ENCODE measurements at regions not wholly inside any gene's neighbourhood (a gene's known extent, or its start where the extent isn't known, plus 50 kb on each side); places are given as distances from the start of the nearest gene placed in this dataset.
A peak's percentile ranks its signal among the peaks of the same experiment; 100 is the strongest.

- 45% methylated on average over 10 of the region's 16 CpGs for WGBS (ENCODE audit: insufficient coverage)
- Histone ChIP-seq H3K9me3 (replicated peaks; ENCODE audit: control insufficient read depth, low read depth, low read length) (no peaks in the 10 kb centered on the region), H3K36me3 (ENCODE audit: control insufficient read depth, insufficient read depth, low read length) (no peaks in the 10 kb centered on the region), H3K4me1 (ENCODE audit: control insufficient read depth, insufficient read depth, low read length) (peaks cover 49% of the 10 kb centered on the region), H3K27me3 (ENCODE audit: control insufficient read depth, insufficient read depth, low read length) (no peaks in the 10 kb centered on the region), H3K4me3 (ENCODE audit: low read length) (no peak overlapping the region), H3K27ac (ENCODE audit: low read length) (peak overlapping the region; percentile 84)
- peak; percentile 96 for DNase-seq
These were observed 102.3 kb downstream of the LIPG start for GRCh38 chr18:49663899-49664890.

DNA sequence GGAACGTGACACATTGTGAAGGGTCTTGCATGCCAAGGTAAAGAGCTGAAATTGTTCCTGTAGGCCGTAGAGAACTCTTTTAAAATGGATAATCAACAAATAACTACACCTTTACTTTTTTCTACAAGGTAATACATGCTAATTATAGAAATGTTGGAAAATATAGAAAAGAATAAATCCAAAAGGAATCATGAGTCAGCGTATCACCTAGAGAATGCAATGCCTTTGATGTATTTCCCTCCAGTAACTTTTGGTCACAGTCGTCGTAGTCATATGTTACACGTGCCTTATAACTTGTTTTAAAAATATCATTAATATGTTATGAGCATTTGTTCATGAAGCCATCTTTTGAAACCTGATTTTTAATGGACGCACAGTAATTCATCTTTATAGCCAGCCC lies 100.6 kb downstream of the LIPG start:
- Histone ChIP-seq H3K4me1 (ENCODE audit: control insufficient read depth, insufficient read depth, low read length) (peaks cover 41% of the 10 kb centered on the region), H3K9me3 (replicated peaks; ENCODE audit: control insufficient read depth, low read depth, low read length) (no peaks in the 10 kb centered on the region), H3K27me3 (ENCODE audit: control insufficient read depth, insufficient read depth, low read length) (no peaks in the 10 kb centered on the region), H3K27ac (ENCODE audit: low read length) (no peak overlapping the region), H3K4me3 (ENCODE audit: low read length) (no peak overlapping the region), H3K36me3 (ENCODE audit: control insufficient read depth, insufficient read depth, low read length) (no peaks in the 10 kb centered on the region)
- DNase-seq: no peak
- no CpG with 5 or more reads among the region's 7 CpGs for WGBS (ENCODE audit: insufficient coverage)

- no peaks in the 10 kb centered on the region for H3K27me3 ChIP-seq (ENCODE audit: control insufficient read depth, insufficient read depth, low read length)
- H3K4me3 ChIP-seq (ENCODE audit: low read length): no peak overlapping the region
- no peak for DNase-seq
- peaks cover 17% of the 10 kb centered on the region for H3K4me1 ChIP-seq (ENCODE audit: control insufficient read depth, insufficient read depth, low read length)
- no peak overlapping the region for H3K27ac ChIP-seq (ENCODE audit: low read length)
- 40% methylated on average over 1 of the region's 6 CpGs for WGBS (ENCODE audit: insufficient coverage)
- no peaks in the 10 kb centered on the region for H3K9me3 ChIP-seq (replicated peaks; ENCODE audit: control insufficient read depth, low read depth, low read length)
- H3K36me3 ChIP-seq (ENCODE audit: control insufficient read depth, insufficient read depth, low read length): no peaks in the 10 kb centered on the region
These were observed 97.1 kb downstream of the LIPG start for GRCh38 chr18:49658823-49659404.

DNA sequence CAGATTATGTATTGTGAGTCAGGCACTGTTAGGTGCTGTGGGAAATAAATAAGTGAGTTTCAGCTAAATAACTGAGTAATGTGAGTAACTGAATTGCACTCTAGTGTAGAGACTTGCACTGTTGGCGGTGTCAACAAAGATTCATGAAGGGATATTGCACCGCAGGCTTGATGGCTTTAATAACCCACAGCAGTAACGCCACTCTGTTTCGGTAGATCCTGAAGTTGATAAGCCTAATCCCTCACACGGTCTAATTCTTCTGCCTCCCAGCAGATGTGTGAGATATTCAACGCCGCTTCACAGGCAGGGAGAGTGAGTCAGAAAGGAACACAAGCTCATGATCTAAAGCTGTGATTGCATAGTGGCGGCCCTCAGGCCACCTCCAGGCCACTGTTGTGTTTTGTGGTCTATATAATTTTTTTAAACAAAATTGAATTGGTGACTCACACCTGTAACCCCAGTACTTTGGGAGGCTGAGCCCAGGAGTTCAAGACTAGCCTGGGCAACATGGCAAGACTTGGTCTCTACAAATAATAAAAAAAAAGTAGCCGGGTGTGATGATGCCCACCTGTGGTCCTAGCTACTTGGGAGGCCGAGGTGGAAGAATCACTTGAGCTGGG lies 94.3 kb downstream of the LIPG start:
- peaks cover 12% of the 10 kb centered on the region for H3K4me1 ChIP-seq (ENCODE audit: control insufficient read depth, insufficient read depth, low read length)
- no peaks in the 10 kb centered on the region for H3K9me3 ChIP-seq (replicated peaks; ENCODE audit: control insufficient read depth, low read depth, low read length)
- H3K27me3 ChIP-seq (ENCODE audit: control insufficient read depth, insufficient read depth, low read length): no peaks in the 10 kb centered on the region
- WGBS (ENCODE audit: insufficient coverage): 75% methylated on average over 7 of the region's 10 CpGs
- H3K4me3 ChIP-seq (ENCODE audit: low read length): no peak overlapping the region
- no peak overlapping the region for H3K27ac ChIP-seq (ENCODE audit: low read length)
- DNase-seq: no peak
- no peaks in the 10 kb centered on the region for H3K36me3 ChIP-seq (ENCODE audit: control insufficient read depth, insufficient read depth, low read length)

- H3K4me1 ChIP-seq (ENCODE audit: control insufficient read depth, insufficient read depth, low read length): peaks cover 19% of the 10 kb centered on the region
- DNase-seq: no peak
- no peak overlapping the region for H3K4me3 ChIP-seq (ENCODE audit: low read length)
- no peaks in the 10 kb centered on the region for H3K9me3 ChIP-seq (replicated peaks; ENCODE audit: control insufficient read depth, low read depth, low read length)
- 86% methylated on average over 9 of the region's 13 CpGs for WGBS (ENCODE audit: insufficient coverage)
- H3K27me3 ChIP-seq (ENCODE audit: control insufficient read depth, insufficient read depth, low read length): no peaks in the 10 kb centered on the region
- no peaks in the 10 kb centered on the region for H3K36me3 ChIP-seq (ENCODE audit: control insufficient read depth, insufficient read depth, low read length)
- H3K27ac ChIP-seq (ENCODE audit: low read length): no peak overlapping the region
These were observed 93.6 kb downstream of the LIPG start for GRCh38 chr18:49655266-49656072.

DNA sequence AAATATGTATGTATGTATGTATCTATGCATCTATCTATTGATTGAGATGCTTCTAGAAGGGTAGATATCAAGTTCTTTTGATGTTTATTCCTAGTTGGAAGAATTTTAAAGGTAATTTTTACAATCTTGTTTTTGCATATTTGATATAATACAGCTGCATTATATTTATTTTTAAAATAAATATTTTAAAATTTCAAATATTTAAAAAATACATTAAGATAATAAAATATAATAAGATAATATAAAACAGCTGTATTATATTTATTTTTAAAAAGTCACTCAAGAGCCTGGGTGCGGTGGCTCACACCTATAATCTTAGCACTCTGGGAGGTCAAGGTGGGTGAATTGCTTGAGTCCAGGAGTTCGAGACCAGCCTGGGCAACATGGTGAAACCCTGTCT lies 92.5 kb downstream of the LIPG start:
- no peaks in the 10 kb centered on the region for H3K36me3 ChIP-seq (ENCODE audit: control insufficient read depth, insufficient read depth, low read length)
- no peak overlapping the region for H3K4me3 ChIP-seq (ENCODE audit: low read length)
- DNase-seq: no peak
- H3K27me3 ChIP-seq (ENCODE audit: control insufficient read depth, insufficient read depth, low read length): no peaks in the 10 kb centered on the region
- no peak overlapping the region for H3K27ac ChIP-seq (ENCODE audit: low read length)
- no peaks in the 10 kb centered on the region for H3K9me3 ChIP-seq (replicated peaks; ENCODE audit: control insufficient read depth, low read depth, low read length)
- H3K4me1 ChIP-seq (ENCODE audit: control insufficient read depth, insufficient read depth, low read length): peaks cover 16% of the 10 kb centered on the region
- no CpG with 5 or more reads among the region's 2 CpGs for WGBS (ENCODE audit: insufficient coverage)

GRCh38 chr18:49652881-49653724 lies 91.2 kb downstream of the LIPG start:
- Histone ChIP-seq H3K4me1 (ENCODE audit: control insufficient read depth, insufficient read depth, low read length) (peaks cover 21% of the 10 kb centered on the region), H3K4me3 (ENCODE audit: low read length) (no peak overlapping the region)

DNA sequence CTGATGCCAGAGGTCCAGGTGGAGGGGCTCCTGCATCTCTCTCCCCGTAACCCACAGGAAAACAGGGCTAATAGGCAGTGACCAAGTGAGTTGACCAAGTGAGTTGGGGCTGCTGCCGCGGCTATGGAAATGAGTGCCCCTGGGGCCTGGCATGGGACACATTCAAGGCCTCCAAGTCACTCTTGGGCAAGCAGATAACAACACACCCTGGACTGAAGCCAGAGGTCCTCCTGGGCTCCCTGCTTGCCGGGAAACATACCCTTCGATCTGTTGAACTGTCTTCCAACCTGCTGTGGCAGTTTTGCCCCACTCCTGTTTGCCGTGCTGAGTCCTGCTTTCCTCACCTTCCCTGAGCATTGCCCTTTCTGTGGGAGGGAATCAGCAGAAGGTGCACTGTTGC lies 89.2 kb downstream of the LIPG start:
- Histone ChIP-seq H3K9me3 (replicated peaks; ENCODE audit: control insufficient read depth, low read depth, low read length) (no peaks in the 10 kb centered on the region), H3K4me1 (ENCODE audit: control insufficient read depth, insufficient read depth, low read length) (peaks cover 37% of the 10 kb centered on the region), H3K4me3 (ENCODE audit: low read length) (no peak overlapping the region), H3K36me3 (ENCODE audit: control insufficient read depth, insufficient read depth, low read length) (no peaks in the 10 kb centered on the region), H3K27me3 (ENCODE audit: control insufficient read depth, insufficient read depth, low read length) (no peaks in the 10 kb centered on the region), H3K27ac (ENCODE audit: low read length) (no peak overlapping the region)
- 83% methylated on average over 6 of the region's 6 CpGs for WGBS (ENCODE audit: insufficient coverage)
- DNase-seq: no peak

More at GRCh38 chr18:49652881-49653724, 91.2 kb downstream of the LIPG start:
- Histone ChIP-seq H3K27me3 (ENCODE audit: control insufficient read depth, insufficient read depth, low read length) (no peaks in the 10 kb centered on the region), H3K27ac (ENCODE audit: low read length) (no peak overlapping the region), H3K9me3 (replicated peaks; ENCODE audit: control insufficient read depth, low read depth, low read length) (no peaks in the 10 kb centered on the region), H3K36me3 (ENCODE audit: control insufficient read depth, insufficient read depth, low read length) (no peaks in the 10 kb centered on the region)
- DNase-seq: peak; percentile 35
- 41% methylated on average over 4 of the region's 6 CpGs for WGBS (ENCODE audit: insufficient coverage)

DNA sequence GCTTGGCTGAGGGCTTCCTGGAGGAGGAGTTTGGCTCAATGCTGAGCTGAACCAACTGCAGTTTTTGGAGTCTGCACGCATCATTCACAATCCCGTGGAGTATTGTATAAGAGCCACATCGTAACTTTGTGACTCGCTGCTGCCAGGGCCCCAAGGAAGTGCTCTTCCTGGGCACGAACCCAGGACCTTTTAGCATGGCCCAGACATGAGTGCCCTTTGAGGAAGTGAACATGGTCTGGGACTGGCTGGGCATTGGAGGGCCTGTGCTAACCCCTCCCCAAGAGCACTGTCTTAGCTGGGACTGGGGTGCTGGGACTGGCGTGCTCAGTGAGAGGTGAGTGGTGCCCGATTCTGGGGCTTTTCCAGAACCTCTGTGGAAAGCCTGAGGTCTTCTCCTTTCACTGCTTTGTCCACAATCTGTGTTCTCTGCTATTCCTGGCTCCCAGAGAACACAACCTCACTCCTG lies 88.6 kb downstream of the LIPG start:
- Histone ChIP-seq H3K9me3 (replicated peaks; ENCODE audit: control insufficient read depth, low read depth, low read length) (no peaks in the 10 kb centered on the region), H3K27me3 (ENCODE audit: control insufficient read depth, insufficient read depth, low read length) (no peaks in the 10 kb centered on the region), H3K4me3 (ENCODE audit: low read length) (no peak overlapping the region), H3K36me3 (ENCODE audit: control insufficient read depth, insufficient read depth, low read length) (no peaks in the 10 kb centered on the region), H3K27ac (ENCODE audit: low read length) (no peak overlapping the region), H3K4me1 (ENCODE audit: control insufficient read depth, insufficient read depth, low read length) (peaks cover 42% of the 10 kb centered on the region)
- 55% methylated on average over 4 of the region's 7 CpGs for WGBS (ENCODE audit: insufficient coverage)
- no peak for DNase-seq

All from muscle of leg (tissue), 3 donors.